H1 (cell line): ENCODE measurements at regions not wholly inside any gene's neighbourhood (a gene's known extent, or its start where the extent isn't known, plus 50 kb on each side); places are given as distances from the start of the nearest gene placed in this dataset.

Experiments
- CTCF ChIA-PET: fragments of 300-600 bp; sonication (Branson Sonifier 250); formaldehyde crosslinking; loops from one replicate; lab custom pipeline; 2021; ENCODE audit not compliant: partially characterized antibody; lab: Charles Lee
- POLR2A ChIA-PET: fragments of 300-600 bp; sonication (Branson Sonifier 250); formaldehyde crosslinking; loops from one replicate; lab custom pipeline; 2021; ENCODE audit warnings: inconsistent platforms; ENCODE audit not compliant: partially characterized antibody; lab: Charles Lee
- DNase-seq, 2 experiments: peaks; one replicate each; pipeline versions ENCODE4 v3.0.0 to v3.0.0-alpha.2; 2010 to 2022; ENCODE audit warnings: low spot score in 2 of 2, low read depth in 1 of 2, mixed read lengths in 1 of 2
- FAIRE-seq: peaks from 2 replicates; lab custom pipeline; 2011; peaks lifted over from hg19 to GRCh38; lab: Jason Lieb, UNC
- H2AFZ ChIP-seq: 2 replicates; pipeline ENCODE4 v1.8.1; 2012; ENCODE audit warnings: low read length, inconsistent platforms
- H2AK5ac ChIP-seq: 2 replicates; pipeline ENCODE4 v1.6.1; 2013; ENCODE audit warnings: low read depth, low read length
- H2BK120ac ChIP-seq: replicated peaks from 2 replicates; pipeline ENCODE3; 2013; ENCODE audit warnings: low read depth, low read length, inconsistent platforms
- H2BK12ac ChIP-seq: 2 replicates; pipeline ENCODE4 v1.6.1; 2013; ENCODE audit warnings: low read depth, low read length
- H2BK15ac ChIP-seq: 2 replicates; pipeline ENCODE4 v1.6.1; 2013; ENCODE audit warnings: low read length
- H2BK20ac ChIP-seq: 2 replicates; pipeline ENCODE4 v1.6.1; 2013; ENCODE audit warnings: low read length
- H2BK5ac ChIP-seq: 2 replicates; pipeline ENCODE4 v1.6.1; 2013; ENCODE audit warnings: low read depth, low read length
- H3K14ac ChIP-seq: 2 replicates; pipeline ENCODE4 v1.6.1; 2013; ENCODE audit warnings: inconsistent platforms; ENCODE audit not compliant: insufficient read length
- H3K18ac ChIP-seq: 2 replicates; pipeline ENCODE4 v1.6.1; 2013; ENCODE audit warnings: low read length; ENCODE audit errors: extremely low read depth
- H3K23ac ChIP-seq: 2 replicates; pipeline ENCODE4 v1.6.1; 2013; ENCODE audit warnings: inconsistent platforms; ENCODE audit not compliant: insufficient read length
- H3K23me2 ChIP-seq: 2 replicates; pipeline ENCODE4 v1.6.1; 2013; ENCODE audit warnings: low read depth, low read length
- H3K27ac ChIP-seq: 2 replicates; pipeline ENCODE4 v1.6.1; 2011; ENCODE audit warnings: low read depth, low read length, inconsistent platforms
- H3K27me3 ChIP-seq, 4 experiments: replicated peaks in 1 of 4; 1 replicate in 1 of 4; 2 replicates in 3 of 4; pipeline versions ENCODE4 v1.6.1 to v1.8.1; 2011 to 2013; ENCODE audit warnings: low read length in 3 of 4, mild to moderate bottlenecking in 3 of 4, inconsistent platforms in 2 of 4, mixed read lengths in 2 of 4, moderate library complexity in 1 of 4; ENCODE audit not compliant: control insufficient read depth in 3 of 4, insufficient read depth in 3 of 4; ENCODE audit errors: extremely low read depth in 1 of 4
- H3K36me3 ChIP-seq, 4 experiments: 2 replicates each; pipeline versions ENCODE4 v1.6.1 to v1.8.1; 2011 to 2013; ENCODE audit warnings: mild to moderate bottlenecking in 4 of 4, low read length in 3 of 4, moderate library complexity in 2 of 4, control low read depth in 1 of 4, inconsistent platforms in 1 of 4; ENCODE audit not compliant: insufficient read depth in 4 of 4, control insufficient read depth in 2 of 4
- H3K4ac ChIP-seq: replicated peaks from 2 replicates; pipeline ENCODE3; 2013; ENCODE audit warnings: low read length, low read depth, mixed read lengths, inconsistent platforms; ENCODE audit not compliant: insufficient read length
- H3K4me1 ChIP-seq, 4 experiments: replicated peaks in 1 of 4; 1 replicate in 1 of 4; 2 replicates in 3 of 4; pipeline versions ENCODE4 v1.6.1 to v1.8.1; 2011 to 2013; ENCODE audit warnings: low read length in 3 of 4, inconsistent platforms in 2 of 4, mixed read lengths in 1 of 4; ENCODE audit not compliant: insufficient read depth in 4 of 4, control insufficient read depth in 3 of 4
- H3K4me2 ChIP-seq, 2 experiments: 2 replicates each; pipeline versions ENCODE4 v1.6.1 to v1.8.1; 2011 to 2013; ENCODE audit warnings: low read depth in 2 of 2, low read length in 2 of 2, control low read depth in 1 of 2, inconsistent platforms in 1 of 2, mild to moderate bottlenecking in 1 of 2; ENCODE audit not compliant: insufficient read depth in 1 of 2
- H3K4me3 ChIP-seq, 4 experiments: fragments of 200-600, 300-600 bp in 1 of 4; sonication (generic), shearing (Covaris generic), sonication (Bioruptor Twin) in 1 of 4; 2 replicates each; pipeline versions ENCODE4 v1.5.1 to v1.8.1; 2011 to 2016; ENCODE audit warnings: low read length in 4 of 4, low read depth in 3 of 4, control low read depth in 2 of 4, inconsistent platforms in 2 of 4, mild to moderate bottlenecking in 2 of 4, mixed read lengths in 1 of 4, moderate library complexity in 1 of 4; ENCODE audit not compliant: insufficient read depth in 2 of 4; ENCODE audit errors: extremely low read depth in 1 of 4
- H3K56ac ChIP-seq: replicated peaks from 2 replicates; pipeline ENCODE3; 2013; ENCODE audit warnings: low read depth, mild to moderate bottlenecking, mixed read lengths, low read length, inconsistent platforms; ENCODE audit not compliant: insufficient read length
- H3K79me1 ChIP-seq: 2 replicates; pipeline ENCODE4 v1.6.1; 2013; ENCODE audit warnings: low read depth, low read length, control low read depth
- H3K79me2 ChIP-seq, 2 experiments: 2 replicates each; pipeline versions ENCODE4 v1.6.1 to v1.8.1; 2012 to 2013; ENCODE audit warnings: low read length in 2 of 2, mild to moderate bottlenecking in 2 of 2, inconsistent platforms in 1 of 2; ENCODE audit not compliant: insufficient read depth in 2 of 2, control insufficient read depth in 1 of 2
- H3K9ac ChIP-seq, 4 experiments: replicated peaks in 1 of 4; 1 replicate in 1 of 4; 2 replicates in 3 of 4; pipeline versions ENCODE4 v1.6.1 to v1.8.1; 2011 to 2013; ENCODE audit warnings: low read depth in 3 of 4, low read length in 3 of 4, control low read depth in 2 of 4, mild to moderate bottlenecking in 2 of 4, moderate library complexity in 2 of 4, inconsistent platforms in 1 of 4; ENCODE audit errors: extremely low read depth in 1 of 4
- H3K9me3 ChIP-seq, 2 experiments: 2 replicates each; pipeline versions ENCODE4 v1.6.1 to v1.8.1; 2012 to 2013; ENCODE audit warnings: mild to moderate bottlenecking in 2 of 2, moderate library complexity in 2 of 2, control low read depth in 1 of 2, inconsistent platforms in 1 of 2, low read depth in 1 of 2, low read length in 1 of 2, mixed read lengths in 1 of 2; ENCODE audit not compliant: insufficient read depth in 2 of 2
- H4K20me1 ChIP-seq, 2 experiments: replicated peaks in 1 of 2; 2 replicates each; pipeline versions ENCODE3 to v1.8.1; 2011 to 2013; ENCODE audit warnings: inconsistent platforms in 2 of 2, low read length in 2 of 2, mild to moderate bottlenecking in 1 of 2; ENCODE audit not compliant: insufficient read depth in 2 of 2, control insufficient read depth in 1 of 2
- H4K5ac ChIP-seq: 2 replicates; pipeline ENCODE4 v1.6.1; 2013; ENCODE audit warnings: low read length, low read depth, mixed read lengths, inconsistent platforms; ENCODE audit not compliant: insufficient read length
- H4K8ac ChIP-seq: 2 replicates; pipeline ENCODE4 v1.8.0; 2013; ENCODE audit warnings: mild to moderate bottlenecking, moderate library complexity, low read length, inconsistent platforms; ENCODE audit not compliant: insufficient read depth; ENCODE audit errors: extremely low read depth
- H4K91ac ChIP-seq: replicated peaks from 2 replicates; pipeline ENCODE3; 2013; ENCODE audit warnings: low read length, mixed read lengths, inconsistent platforms; ENCODE audit not compliant: insufficient read length
- CHD1 ChIP-seq: IDR thresholded peaks from 2 replicates; pipeline ENCODE4 v1.6.1; 2012; ENCODE audit warnings: low read depth, low read length, improper control_type of control experiment
- JUND ChIP-seq: IDR thresholded peaks from 2 replicates; pipeline ENCODE4 v1.6.1; 2011; ENCODE audit warnings: mild to moderate bottlenecking, improper control_type of control experiment, low read length
- KDM4A ChIP-seq: IDR thresholded peaks from one replicate; pipeline ENCODE4 v1.7.1; 2012; ENCODE audit warnings: low read depth, mild to moderate bottlenecking, moderate library complexity, low read length, inconsistent platforms; ENCODE audit not compliant: severe bottlenecking
- RBBP5 ChIP-seq: IDR thresholded peaks from 2 replicates; pipeline ENCODE4 v1.7.1; 2012; ENCODE audit warnings: low read depth, mild to moderate bottlenecking, inconsistent platforms, low read length, moderate library complexity, borderline replicate concordance
- YY1 ChIP-seq: IDR thresholded peaks from 2 replicates; pipeline ENCODE4 v1.6.1; 2011; ENCODE audit warnings: low read depth, mild to moderate bottlenecking, low read length
- ZNF274 ChIP-seq: IDR thresholded peaks from 2 replicates; pipeline ENCODE4 v1.7.0; 2012; ENCODE audit warnings: low read length, borderline replicate concordance; ENCODE audit errors: extremely low read depth
- WGBS, 2 experiments: shearing (Covaris generic) in 1 of 2; methylation state at CpG; one replicate each; pipeline versions ENCODE4 v1.1.6 to v1.1.7; 2013 to 2015; ENCODE audit warnings: low lambda C conversion rate in 2 of 2, mixed read lengths in 2 of 2, inconsistent platforms in 1 of 2, low coverage in 1 of 2, missing lambda C conversion rate in 1 of 2; ENCODE audit not compliant: insufficient replicate concordance in 2 of 2, insufficient coverage in 1 of 2, insufficient read length in 1 of 2; ENCODE audit errors: extremely low coverage in 1 of 2, missing lambda C conversion rate in 1 of 2; 5-methylcytosine and 5-hydroxymethylcytosine counted together

DNA sequence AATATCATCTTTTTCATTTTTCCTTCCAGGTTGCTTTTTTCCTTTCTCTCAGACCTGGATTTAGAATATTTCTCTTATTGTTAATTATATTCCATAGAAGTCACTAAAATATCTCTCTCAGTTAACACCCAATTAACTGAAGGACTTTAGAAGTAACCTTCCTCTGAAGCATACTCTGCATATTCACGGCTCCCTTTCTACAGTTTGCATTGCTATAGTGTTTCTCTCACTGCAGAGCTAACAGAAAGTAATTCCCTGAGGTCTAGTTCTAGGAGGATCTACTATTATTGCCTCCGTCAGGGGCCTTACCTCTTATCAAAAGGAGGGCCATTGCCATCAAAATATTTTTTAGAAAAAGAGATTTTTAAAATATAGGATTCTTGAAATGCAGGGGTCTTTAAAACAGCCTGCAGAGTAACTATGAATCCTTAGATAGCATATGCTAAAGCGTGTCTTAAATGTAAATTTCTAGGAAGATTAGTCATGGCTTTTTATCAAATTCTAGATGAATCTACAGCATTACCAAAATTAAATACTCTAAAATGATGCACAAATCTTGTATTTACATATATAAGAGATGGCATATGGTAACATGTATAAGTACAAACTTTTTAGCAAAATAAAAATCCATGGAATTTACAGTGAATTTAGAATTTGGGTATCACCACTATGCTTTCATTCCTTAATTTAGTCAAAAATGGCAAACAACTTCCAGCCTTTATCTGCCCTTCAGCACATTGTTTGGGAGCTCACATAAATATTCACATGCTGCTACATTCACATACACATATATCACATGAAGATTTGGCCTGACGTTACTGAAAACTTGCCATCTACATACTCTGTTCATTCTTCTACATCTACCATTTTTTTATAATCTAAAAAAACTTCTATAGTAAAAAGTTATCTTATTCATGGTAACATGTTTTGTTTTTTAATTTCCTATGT is 696.8 kb downstream of the OTOL1 start:
- Histone ChIP-seq H3K4me2 (no peak overlapping the region), H3K9ac (no peak overlapping the region), H3K9me3 (peaks cover 10 to 13% of the 10 kb centered on the region in 2 experiments; a peak in 2 of 4 replicates), H2AK5ac (no peak overlapping the region), H3K56ac (no peak overlapping the region), H3K36me3 (no peaks in the 10 kb centered on the region; a peak in 1 of 8 replicates), H3K4me3 (no peak overlapping the region), H4K8ac (no peak overlapping the region), H2BK5ac (no peak overlapping the region), H3K79me1 (no peaks in the 10 kb centered on the region), H4K20me1 (no peaks in the 10 kb centered on the region), H3K23me2 (no peaks in the 10 kb centered on the region), H3K23ac (no peak overlapping the region), H2BK120ac (no peak overlapping the region), H3K14ac (no peak overlapping the region), H3K4me1 (no peaks in the 10 kb centered on the region), H3K79me2 (no peaks in the 10 kb centered on the region), H3K27me3 (no peaks in the 10 kb centered on the region), H3K18ac (no peak overlapping the region), H2AFZ (no peak overlapping the region), H2BK15ac (no peak overlapping the region), H3K27ac (no peak overlapping the region), H4K91ac (no peak overlapping the region), H2BK20ac (no peak overlapping the region), H3K4ac (no peak overlapping the region), H4K5ac (no peak overlapping the region), H2BK12ac (no peak overlapping the region)
- DNase-seq = no peak
- POLR2A ChIA-PET = no interaction called here
- no peak for FAIRE-seq
- no peak for TF ChIP-seq RBBP5
- no peak for TF ChIP-seq KDM4A
- TF ChIP-seq JUND = no peak
- TF ChIP-seq ZNF274 = no peak
- TF ChIP-seq CHD1 = no peak
- no peak for TF ChIP-seq YY1
- 75% methylated on average over 4 of the region's 4 CpGs; no CpG with 5 or more reads in 1 of the 2 experiments for WGBS, 2 experiments
- CTCF ChIA-PET = no interaction called here
